ENCODE measurements at regions not wholly inside any gene's neighbourhood (a gene's known extent, or its start where the extent isn't known, plus 50 kb on each side); places are given as distances from the start of the nearest gene placed in this dataset.
"Not testable (repeated sequence)": the region's sequence is repeated elsewhere in the genome, so short reads cannot be mapped to it uniquely, and the experiment has no call there.

GRCh38 chr1:55447488-55447887 is 232.3 kb upstream of the USP24 start:
- H3K27ac ChIP-seq = no peak overlapping the region
- TF ChIP-seq CTCF (conservative IDR thresholded peaks at IDR 0.05) = no peak

GRCh38 chr1:55446351-55446750 is 231.2 kb upstream of the USP24 start:
- no peak overlapping the region for H3K27ac ChIP-seq
- no peak for TF ChIP-seq CTCF (conservative IDR thresholded peaks at IDR 0.05)

GRCh38 chr1:55445416-55445815 is 230.3 kb upstream of the USP24 start:
- H3K27ac ChIP-seq = no peak overlapping the region

GRCh38 chr1:55444667-55445066 is 229.5 kb upstream of the USP24 start:
- TF ChIP-seq CTCF (conservative IDR thresholded peaks at IDR 0.05) = no peak
- no peak overlapping the region for H3K27ac ChIP-seq

More at GRCh38 chr1:55445416-55445815, 230.3 kb upstream of the USP24 start:
- no peak for TF ChIP-seq CTCF (conservative IDR thresholded peaks at IDR 0.05)

- H3K27ac ChIP-seq = no peak overlapping the region
Observed at GRCh38 chr1:55443175-55443915, 228.2 kb upstream of the USP24 start.

GRCh38 chr1:55441489-55441888 is 226.3 kb upstream of the USP24 start:
- TF ChIP-seq CTCF (conservative IDR thresholded peaks at IDR 0.05) = no peak
- H3K27ac ChIP-seq = no peak overlapping the region

More at GRCh38 chr1:55443175-55443915, 228.2 kb upstream of the USP24 start:
- no peak for TF ChIP-seq CTCF (conservative IDR thresholded peaks at IDR 0.05)

- no peak for TF ChIP-seq CTCF (conservative IDR thresholded peaks at IDR 0.05)
- H3K27ac ChIP-seq = no peak overlapping the region
Observed at GRCh38 chr1:55437692-55438091, 222.5 kb upstream of the USP24 start.

- H3K27ac ChIP-seq = not testable (repeated sequence)
Observed at GRCh38 chr1:55430720-55431119, 215.6 kb upstream of the USP24 start.

GRCh38 chr1:55430206-55430605 is 215.0 kb upstream of the USP24 start:
- H3K27ac ChIP-seq = not testable (repeated sequence)

All from VCaP (cell line).